SK-N-MC (cell line): ENCODE measurements at regions not wholly inside any gene's neighbourhood (a gene's known extent, or its start where the extent isn't known, plus 50 kb on each side); places are given as distances from the start of the nearest gene placed in this dataset.

Experiments
- EZH2 ChIP-seq: fragments of 200-600 bp; sonication (generic); IDR thresholded peaks from one replicate; pipeline ENCODE4 v1.6.1; 2017; ENCODE audit warnings: antibody characterized with exemption
- POLR2AphosphoS5 ChIP-seq: IDR thresholded peaks from 2 replicates; pipeline ENCODE4 v1.6.1; 2012; ENCODE audit warnings: mild to moderate bottlenecking, low read depth, low read length, borderline replicate concordance

GRCh38 chr9:108742191-108742590, 113.6 kb downstream of the ACTL7B start:
- TF ChIP-seq EZH2 (no peak), POLR2AphosphoS5 (no peak)
